ENCODE measurements at regions not wholly inside any gene's neighbourhood (a gene's known extent, or its start where the extent isn't known, plus 50 kb on each side); places are given as distances from the start of the nearest gene placed in this dataset.

- no peak for DNase-seq (ENCODE audit: low spot score)
Observed at GRCh38 chr1:90494748-90495282, 222.3 kb downstream of the BARHL2 start.

DNA sequence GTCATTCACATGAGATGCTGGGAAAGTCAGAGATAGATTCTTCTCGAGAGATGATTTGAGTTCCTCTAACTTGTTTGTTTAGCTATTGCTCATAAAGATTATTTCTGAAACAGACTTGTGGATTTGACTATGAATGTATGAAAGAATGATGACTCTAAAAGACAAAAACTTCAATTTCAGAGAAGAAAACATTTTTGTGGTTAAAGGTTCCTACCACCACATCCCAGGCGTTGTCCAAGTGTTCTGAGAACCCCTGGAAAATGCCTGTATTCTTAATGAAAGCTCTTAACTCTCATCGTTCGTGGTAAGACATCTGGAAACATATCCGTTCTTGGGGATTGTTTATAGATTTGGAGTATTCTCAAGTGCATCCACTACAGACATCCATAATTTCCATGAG, 228.7 kb downstream of the BARHL2 start:
- no peak for DNase-seq (ENCODE audit: low spot score)

DNA sequence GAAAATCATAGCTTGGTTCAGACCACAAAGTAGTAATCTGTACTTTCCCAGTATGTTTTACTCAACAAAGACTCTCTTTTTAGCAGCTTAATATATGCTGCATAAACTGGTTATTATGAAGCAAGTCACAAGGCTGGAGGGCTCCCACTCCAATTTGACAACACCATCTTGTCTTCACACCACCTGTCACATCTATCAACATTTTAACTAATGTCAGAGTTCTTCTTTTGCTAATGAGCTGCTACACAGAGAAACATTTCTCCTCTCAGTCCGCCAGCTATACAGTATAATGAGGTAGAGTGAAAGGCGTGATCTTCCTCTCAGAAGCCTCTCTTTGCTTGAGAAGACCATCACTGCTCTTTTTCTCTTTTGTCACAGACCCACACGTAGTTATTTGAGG, 230.1 kb downstream of the BARHL2 start:
- DNase-seq (ENCODE audit: low spot score): no peak

- no peak for DNase-seq (ENCODE audit: low spot score)
Observed at GRCh38 chr1:90486134-90486824, 230.8 kb downstream of the BARHL2 start.

GRCh38 chr1:90480271-90480835, 236.7 kb downstream of the BARHL2 start:
- no peak for DNase-seq (ENCODE audit: low spot score)

DNA sequence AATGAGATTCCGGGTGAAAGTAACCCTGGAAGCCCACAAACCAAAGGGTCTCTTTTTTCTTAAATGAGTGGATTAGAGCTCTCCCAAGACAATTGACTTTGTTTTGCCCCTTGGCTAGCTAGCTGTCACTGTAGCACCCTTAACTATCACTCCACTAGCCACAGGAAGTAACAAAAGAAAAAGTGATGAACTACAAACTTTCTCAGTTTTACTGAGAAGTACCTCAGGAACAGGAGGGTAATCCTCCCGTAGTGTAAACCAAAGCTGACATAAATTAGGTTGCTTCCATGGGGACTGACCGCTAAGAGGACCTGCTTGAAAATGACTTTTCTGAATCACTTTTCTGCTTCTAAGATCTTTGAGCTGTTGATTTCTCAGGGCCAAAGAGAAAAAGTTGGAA, 240.1 kb downstream of the BARHL2 start:
- DNase-seq (ENCODE audit: low spot score): no peak

DNA sequence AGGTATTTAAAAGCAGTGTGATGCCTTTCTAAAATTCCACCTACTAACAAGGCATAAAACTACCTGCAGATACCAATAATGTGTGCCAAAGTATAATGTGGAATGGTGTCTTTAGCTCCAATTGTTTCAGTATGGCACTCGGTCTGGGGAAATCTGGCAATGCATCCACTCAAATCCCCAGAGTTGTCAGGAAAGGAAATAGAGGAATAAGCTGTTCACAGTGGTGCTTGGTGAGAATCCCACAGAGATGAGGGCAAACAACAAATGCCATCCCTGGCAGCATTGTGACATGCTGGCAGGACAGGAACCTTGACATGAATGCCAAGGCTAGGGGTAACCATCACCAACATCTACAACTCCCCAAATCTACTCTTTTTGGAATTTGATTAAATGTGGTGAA, 240.7 kb downstream of the BARHL2 start:
- DNase-seq (ENCODE audit: low spot score): no peak

- DNase-seq (ENCODE audit: low spot score): no peak
Observed at GRCh38 chr1:90475631-90476030, 241.5 kb downstream of the BARHL2 start.

DNA sequence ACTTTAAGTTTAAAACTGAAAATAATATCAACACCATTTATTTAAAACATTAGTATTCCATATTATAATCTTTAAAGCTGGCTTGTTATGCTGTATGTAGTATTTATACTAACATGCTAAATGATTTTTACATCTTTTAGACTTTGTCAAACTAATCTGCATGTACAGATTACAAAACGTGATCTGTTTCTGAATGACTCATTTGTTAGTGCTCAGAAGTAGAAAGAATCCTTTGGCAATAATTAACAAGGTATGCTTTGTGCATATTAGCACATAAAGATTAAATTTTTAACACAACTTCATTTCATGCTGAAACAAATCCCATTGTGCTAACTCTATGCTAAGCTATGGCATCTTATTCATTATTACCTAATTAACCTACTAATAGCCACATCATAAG, 242.4 kb downstream of the BARHL2 start:
- DNase-seq (ENCODE audit: low spot score): no peak

GRCh38 chr1:90474158-90474557, 242.9 kb downstream of the BARHL2 start:
- no peak for DNase-seq (ENCODE audit: low spot score)

DNA sequence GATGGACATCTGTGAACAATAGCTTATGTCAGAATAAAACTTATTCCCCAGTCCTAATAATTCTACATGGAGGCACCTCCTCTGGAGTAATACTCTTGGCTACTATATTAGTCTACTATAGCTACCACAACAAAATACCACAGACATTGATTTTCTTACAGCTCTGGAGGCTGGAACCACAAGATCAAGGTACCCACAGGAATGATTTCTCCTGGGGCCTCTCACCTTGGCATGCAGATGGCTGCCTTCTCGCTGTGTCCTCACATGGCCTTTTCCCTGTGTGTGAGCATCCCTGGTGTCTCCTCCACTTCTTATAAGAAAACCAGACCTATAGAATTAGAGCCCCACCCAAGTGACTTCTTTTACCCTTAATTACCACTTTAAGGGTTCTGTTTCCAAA, 244.3 kb downstream of the BARHL2 start:
- DNase-seq (ENCODE audit: low spot score): no peak

GRCh38 chr1:90459570-90459969, 257.5 kb downstream of the BARHL2 start:
- DNase-seq (ENCODE audit: low spot score): no peak

GRCh38 chr1:90457985-90458384, 259.1 kb downstream of the BARHL2 start:
- no peak for DNase-seq (ENCODE audit: low spot score)

GRCh38 chr1:90452491-90452890, 264.6 kb downstream of the BARHL2 start:
- no peak for DNase-seq (ENCODE audit: low spot score)

DNA sequence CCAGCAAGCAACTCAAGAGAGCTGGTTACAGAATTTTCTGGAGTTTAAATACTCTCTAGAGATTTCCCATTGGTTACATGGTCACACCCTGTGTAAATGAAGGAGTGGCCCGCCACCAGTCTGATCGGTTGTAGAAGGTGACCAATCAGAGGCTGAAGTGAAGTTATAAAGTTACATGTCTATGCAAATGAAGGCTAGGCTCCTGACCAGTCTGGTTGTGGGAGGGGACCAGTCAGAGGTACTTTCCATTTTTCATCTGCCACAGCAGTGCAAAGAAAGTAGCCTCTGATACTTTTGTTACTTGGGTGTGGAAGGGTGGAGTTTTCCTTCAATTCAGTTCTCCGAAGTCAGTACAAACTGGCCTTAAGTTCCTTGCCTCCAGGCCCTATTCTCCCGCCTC, 273.7 kb downstream of the BARHL2 start:
- no peak for DNase-seq (ENCODE audit: low spot score)

DNA sequence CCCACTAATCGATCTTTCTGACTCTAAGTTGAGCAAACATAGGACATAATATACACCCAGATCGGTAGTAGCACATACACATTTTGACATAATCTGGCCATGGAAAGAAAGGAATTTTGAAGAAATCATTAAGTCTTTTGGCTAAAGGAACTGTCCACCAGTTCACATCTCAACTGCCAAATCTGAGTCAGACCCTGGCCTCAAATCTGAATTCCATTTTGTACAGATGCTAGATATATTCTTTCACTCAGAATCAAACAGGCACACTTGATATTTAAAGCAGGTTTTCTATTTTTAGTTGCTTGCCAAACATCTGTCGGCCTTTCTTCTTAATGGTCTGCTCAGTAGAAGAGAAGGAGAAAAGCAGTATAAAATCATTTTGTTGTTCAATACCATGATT, 281.8 kb downstream of the BARHL2 start:
- no peak for DNase-seq (ENCODE audit: low spot score)

- peak; percentile 44 for DNase-seq (ENCODE audit: low spot score)
Observed at GRCh38 chr1:90434460-90434859, 282.6 kb downstream of the BARHL2 start.

DNA sequence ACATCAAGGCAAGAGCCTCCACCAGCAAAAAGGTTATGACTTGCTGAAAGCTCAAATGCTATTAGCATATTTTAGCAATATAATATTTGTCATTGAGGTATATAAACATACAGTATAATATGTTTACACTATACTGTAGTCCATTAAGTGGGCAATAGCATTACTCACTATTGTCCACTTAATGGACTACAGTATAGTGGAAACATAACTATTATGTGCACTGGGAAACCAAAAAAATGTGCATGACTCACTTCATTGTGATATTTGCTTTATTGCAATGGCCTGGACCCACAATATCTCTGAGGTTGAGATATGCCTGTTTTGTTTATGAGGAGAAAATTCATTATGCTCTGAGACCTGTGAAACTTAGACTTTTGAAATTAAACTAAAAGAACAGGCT, 300.0 kb downstream of the BARHL2 start:
- DNase-seq (ENCODE audit: low spot score): no peak

DNA sequence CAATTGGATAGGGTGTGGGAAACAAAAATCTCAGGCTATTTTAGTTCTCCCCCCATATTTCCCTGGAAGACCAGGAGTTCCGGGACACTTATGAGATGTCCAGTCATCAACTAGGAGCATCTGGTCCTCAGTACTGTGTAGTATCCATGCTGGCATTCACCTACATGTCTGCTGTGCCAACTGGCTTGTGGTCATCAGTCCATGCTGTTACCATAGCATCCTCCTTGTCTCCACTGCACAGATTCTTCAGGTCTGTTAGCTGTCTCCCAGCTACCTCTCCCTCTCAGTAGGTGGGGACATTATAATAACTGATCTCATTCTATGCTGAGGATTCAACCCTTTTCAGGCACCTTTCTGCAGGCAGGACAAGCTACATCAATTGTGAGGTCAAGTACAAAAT, 302.9 kb downstream of the BARHL2 start:
- DNase-seq (ENCODE audit: low spot score): no peak

GRCh38 chr1:90413519-90413918, 303.6 kb downstream of the BARHL2 start:
- DNase-seq (ENCODE audit: low spot score): no peak

- DNase-seq (ENCODE audit: low spot score): no peak
Observed at GRCh38 chr1:90412563-90412962, 304.5 kb downstream of the BARHL2 start.

- DNase-seq (ENCODE audit: low spot score): no peak
Observed at GRCh38 chr1:90411185-90411584, 305.9 kb downstream of the BARHL2 start.

DNA sequence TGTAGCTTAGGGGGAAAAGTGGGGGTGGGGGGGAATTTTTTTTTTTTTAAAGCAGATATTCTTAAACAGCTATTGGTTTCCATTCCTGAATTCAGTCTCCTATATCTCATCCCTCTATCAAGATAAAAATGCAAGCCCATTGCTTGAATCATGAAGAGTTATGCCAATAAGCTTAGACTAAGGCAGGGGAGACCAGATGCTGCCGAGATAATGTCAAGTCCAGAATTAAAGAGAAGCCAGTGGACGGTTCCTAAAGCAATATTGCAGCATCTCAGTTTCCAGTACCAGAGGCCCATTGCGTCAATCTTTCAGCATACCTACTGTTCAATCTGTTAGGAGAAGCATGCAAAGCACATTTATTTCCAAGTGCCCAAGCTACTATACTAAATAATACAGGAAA, 309.4 kb downstream of the BARHL2 start:
- no peak for DNase-seq (ENCODE audit: low spot score)

DNA sequence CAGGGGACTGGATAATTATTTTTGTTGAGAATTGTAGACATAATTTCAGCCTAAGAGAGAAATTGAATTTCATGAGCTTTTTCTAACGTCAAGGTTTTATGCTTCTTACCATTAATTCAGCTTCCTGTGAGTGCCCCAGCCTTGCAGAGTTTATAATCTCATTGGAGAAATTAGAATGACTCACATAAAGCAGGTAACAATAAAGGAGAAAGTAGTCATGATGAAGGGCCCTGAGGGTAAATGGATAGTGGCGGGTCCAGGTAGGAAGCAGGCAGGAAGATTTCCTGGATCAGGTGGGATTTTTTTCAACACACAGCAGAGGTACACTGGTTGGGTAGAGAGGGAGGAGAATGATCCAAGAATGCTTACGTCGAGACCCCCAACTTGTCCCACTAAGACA, 311.4 kb downstream of the BARHL2 start:
- DNase-seq (ENCODE audit: low spot score): no peak
